H1 (cell line): ENCODE measurements at regions not wholly inside any gene's neighbourhood (a gene's known extent, or its start where the extent isn't known, plus 50 kb on each side); places are given as distances from the start of the nearest gene placed in this dataset.

ENCODE experiments used
- CTCF ChIP-seq, 3 experiments: IDR thresholded peaks; 1 replicate in 2 of 3; 2 replicates in 1 of 3; pipeline versions ENCODE4 v1.5.1 to v1.6.1; 2011; ENCODE audit warnings: low read length in 3 of 3, mild to moderate bottlenecking in 3 of 3, inconsistent platforms in 2 of 3, low read depth in 1 of 3, moderate library complexity in 1 of 3; ENCODE audit not compliant: insufficient read depth in 1 of 3; ENCODE audit errors: control extremely low read depth in 1 of 3
- EZH2 ChIP-seq: fragments of 200-600 bp; sonication (generic); IDR thresholded peaks from 2 replicates; pipeline ENCODE4 v1.7.1; 2012; ENCODE audit warnings: low read depth, mild to moderate bottlenecking, moderate library complexity, low read length, inconsistent platforms; ENCODE audit not compliant: severe bottlenecking
- FOSL1 ChIP-seq: IDR thresholded peaks from 2 replicates; pipeline ENCODE4 v1.6.1; 2011; ENCODE audit warnings: mild to moderate bottlenecking, low read depth, low read length, moderate library complexity; ENCODE audit not compliant: insufficient read depth
- MAX ChIP-seq: IDR thresholded peaks from 2 replicates; pipeline ENCODE4 v1.6.1; 2012; ENCODE audit warnings: inconsistent platforms
- POLR2AphosphoS5 ChIP-seq: IDR thresholded peaks from 2 replicates; pipeline ENCODE4 v1.6.1; 2011; ENCODE audit warnings: low read depth, low read length
- SAP30 ChIP-seq: fragments of 300-600 bp; sonication (generic); IDR thresholded peaks from 2 replicates; pipeline ENCODE4 v1.7.1; 2012; ENCODE audit warnings: low read length, moderate library complexity, mild to moderate bottlenecking, inconsistent platforms; ENCODE audit not compliant: insufficient read depth, insufficient replicate concordance
- TCF12 ChIP-seq: IDR thresholded peaks from 2 replicates; pipeline ENCODE4 v1.6.1; 2011; ENCODE audit warnings: low read depth, mild to moderate bottlenecking, low read length
- YY1 ChIP-seq: IDR thresholded peaks from 2 replicates; pipeline ENCODE4 v1.6.1; 2011; ENCODE audit warnings: low read depth, mild to moderate bottlenecking, low read length

GRCh38 chr6:24031496-24031895, 94.5 kb upstream of the NRSN1 start:
- TF ChIP-seq FOSL1 = no peak
- TF ChIP-seq TCF12 = no peak
- TF ChIP-seq EZH2 = no peak
- TF ChIP-seq POLR2AphosphoS5 = no peak
- no peak for TF ChIP-seq YY1
- no peak for TF ChIP-seq CTCF (IDR thresholded peaks at IDR 0.05; ENCODE audit: control extremely low read depth in 1 of 3, insufficient read depth in 1 of 3, low read depth in 1 of 3, low read length in 3 of 3)
- no peak for TF ChIP-seq SAP30
- TF ChIP-seq MAX = no peak
